ENCODE measurements at regions not wholly inside any gene's neighbourhood (a gene's known extent, or its start where the extent isn't known, plus 50 kb on each side); places are given as distances from the start of the nearest gene placed in this dataset.

- TF ChIP-seq CTCF (conservative IDR thresholded peaks at IDR 0.05) (no peak), EZH2 (IDR thresholded peaks at IDR 0.05; ENCODE audit: low read depth) (no peak)
Measured at GRCh38 chr5:155492191-155492590, 478.6 kb downstream of the KIF4B start.

Data from PC-9 (cell line).